GM18502 (cell line): ENCODE measurements at regions not wholly inside any gene's neighbourhood (a gene's known extent, or its start where the extent isn't known, plus 50 kb on each side); places are given as distances from the start of the nearest gene placed in this dataset.
"Not testable (repeated sequence)": the region's sequence is repeated elsewhere in the genome, so short reads cannot be mapped to it uniquely, and the experiment has no call there.

ENCODE experiments used
- ATAC-seq: cut with Tn5 transposase; IDR thresholded peaks from one replicate; pipeline ENCODE4 v1.9.1; 2021; ENCODE audit warnings: mild to moderate bottlenecking; ENCODE audit not compliant: unreplicated experiment, poor library complexity

- ATAC-seq: no peak
These were observed 152.7 kb upstream of the ACTBL2 start for GRCh38 chr5:57635146-57635777.

- ATAC-seq: no peak
These were observed 150.3 kb upstream of the ACTBL2 start for GRCh38 chr5:57632937-57633336.

GRCh38 chr5:57631139-57631538 is 148.5 kb upstream of the ACTBL2 start:
- not testable (repeated sequence) for ATAC-seq

GRCh38 chr5:57627661-57628060 is 145.1 kb upstream of the ACTBL2 start:
- no peak for ATAC-seq

GRCh38 chr5:57626703-57627102 is 144.1 kb upstream of the ACTBL2 start:
- ATAC-seq: no peak

- ATAC-seq: no peak
These were observed 139.0 kb upstream of the ACTBL2 start for GRCh38 chr5:57621624-57622023.

GRCh38 chr5:57618767-57619381 is 136.3 kb upstream of the ACTBL2 start:
- no peak for ATAC-seq

- no peak for ATAC-seq
These were observed 131.1 kb upstream of the ACTBL2 start for GRCh38 chr5:57613741-57614140.

- no peak for ATAC-seq
These were observed 128.6 kb upstream of the ACTBL2 start for GRCh38 chr5:57611177-57611576.

- no peak for ATAC-seq
These were observed 125.9 kb upstream of the ACTBL2 start for GRCh38 chr5:57608542-57608941.

GRCh38 chr5:57601996-57602395 is 119.4 kb upstream of the ACTBL2 start:
- ATAC-seq: no peak

GRCh38 chr5:57600321-57600720 is 117.7 kb upstream of the ACTBL2 start:
- ATAC-seq: no peak

GRCh38 chr5:57598756-57599155 is 116.1 kb upstream of the ACTBL2 start:
- ATAC-seq: no peak

GRCh38 chr5:57598097-57598496 is 115.5 kb upstream of the ACTBL2 start:
- ATAC-seq: no peak

- no peak for ATAC-seq
These were observed 112.9 kb upstream of the ACTBL2 start for GRCh38 chr5:57595523-57595991.

GRCh38 chr5:57594436-57594835 is 111.8 kb upstream of the ACTBL2 start:
- no peak for ATAC-seq

- no peak for ATAC-seq
These were observed 109.6 kb upstream of the ACTBL2 start for GRCh38 chr5:57592236-57592635.

- ATAC-seq: no peak
These were observed 104.0 kb upstream of the ACTBL2 start for GRCh38 chr5:57586649-57587048.

GRCh38 chr5:57582578-57583070 is 100.0 kb upstream of the ACTBL2 start:
- ATAC-seq: no peak

GRCh38 chr5:57581772-57582171 is 99.2 kb upstream of the ACTBL2 start:
- ATAC-seq: no peak

GRCh38 chr5:57581222-57581621 is 98.6 kb upstream of the ACTBL2 start:
- ATAC-seq: no peak
